Neural progenitor cell (in vitro differentiated cells): ENCODE measurements at regions not wholly inside any gene's neighbourhood (a gene's known extent, or its start where the extent isn't known, plus 50 kb on each side); places are given as distances from the start of the nearest gene placed in this dataset.

ENCODE experiments used
- CTCF ChIP-seq: fragments of 200-600 bp; sonication (generic); IDR thresholded peaks from 2 replicates; pipeline ENCODE4 v1.5.1; 2017; ENCODE audit warnings: antibody characterized with exemption, mild to moderate bottlenecking
- EZH2 ChIP-seq: fragments of 200-600 bp; sonication (generic); IDR thresholded peaks from 2 replicates; pipeline ENCODE4 v1.6.1; 2017; ENCODE audit warnings: antibody characterized with exemption, mild to moderate bottlenecking, moderate library complexity
- EZH2phosphoT487 ChIP-seq: fragments of 200-600 bp; sonication (generic); IDR thresholded peaks from 2 replicates; pipeline ENCODE4 v1.6.1; 2017; ENCODE audit warnings: antibody characterized with exemption

DNA sequence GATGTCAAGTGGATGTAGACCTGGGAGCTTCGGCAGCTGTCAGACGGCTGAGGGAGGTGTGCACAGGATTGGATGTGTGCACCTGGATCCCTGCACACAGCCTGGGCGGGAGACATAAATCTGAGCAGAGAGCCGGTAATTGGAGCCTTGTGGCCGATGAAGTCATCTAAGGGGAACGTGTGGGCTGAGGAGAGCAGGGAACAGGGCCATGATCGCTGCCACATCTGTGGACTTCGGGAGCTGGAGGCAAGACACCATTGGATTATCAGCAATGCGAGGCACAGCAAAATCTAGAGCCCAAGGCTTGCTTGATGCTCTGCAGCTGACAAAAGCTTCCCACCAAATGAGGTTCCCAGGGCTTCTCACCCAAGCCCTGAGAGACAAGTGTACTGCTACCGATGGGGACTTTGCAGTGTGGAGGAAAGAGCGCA is 147.7 kb downstream of the PTPN20 start:
- no peak for TF ChIP-seq CTCF
- TF ChIP-seq EZH2, result no peak
- no peak for TF ChIP-seq EZH2phosphoT487
